Retinal pigment epithelial cell (primary cell): ENCODE measurements at regions not wholly inside any gene's neighbourhood (a gene's known extent, or its start where the extent isn't known, plus 50 kb on each side); places are given as distances from the start of the nearest gene placed in this dataset.

Experiments used
- DNase-seq: peaks from one replicate; pipeline ENCODE4 v3.0.0-alpha.2; 2010; ENCODE audit warnings: low read depth
- H3K4me3 ChIP-seq: 2 replicates; pipeline ENCODE4 v1.5.1; 2011; ENCODE audit warnings: mild to moderate bottlenecking, low read length, control low read depth, moderate library complexity
- TF ChIP-seq, protein P1 (sequence below): conservative IDR thresholded peaks from 2 replicates; pipeline ENCODE4 v1.5.1; 2011; ENCODE audit warnings: low read depth, low read length, control low read depth, inconsistent platforms

DNA sequence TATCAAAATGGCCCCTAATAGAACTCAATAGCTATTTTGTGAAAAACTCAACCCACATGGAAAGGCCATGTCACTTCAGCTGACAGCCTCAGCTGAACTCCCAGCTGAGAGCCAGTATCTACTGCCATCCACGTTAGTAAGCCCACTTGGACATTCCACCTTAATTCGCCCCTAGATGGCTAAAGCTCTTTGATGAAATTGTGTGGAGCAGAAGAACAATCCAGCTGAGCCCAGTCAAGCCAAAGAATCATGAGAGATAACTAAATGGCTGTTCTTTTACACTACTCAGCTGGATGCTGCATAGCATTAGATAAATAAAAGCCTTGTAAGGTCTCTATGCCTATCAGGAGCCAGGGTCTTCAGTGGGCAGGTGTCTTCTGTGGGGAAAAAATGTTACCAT, 396.8 kb downstream of the AASDHPPT start:
- TF ChIP-seq, protein P1, sequence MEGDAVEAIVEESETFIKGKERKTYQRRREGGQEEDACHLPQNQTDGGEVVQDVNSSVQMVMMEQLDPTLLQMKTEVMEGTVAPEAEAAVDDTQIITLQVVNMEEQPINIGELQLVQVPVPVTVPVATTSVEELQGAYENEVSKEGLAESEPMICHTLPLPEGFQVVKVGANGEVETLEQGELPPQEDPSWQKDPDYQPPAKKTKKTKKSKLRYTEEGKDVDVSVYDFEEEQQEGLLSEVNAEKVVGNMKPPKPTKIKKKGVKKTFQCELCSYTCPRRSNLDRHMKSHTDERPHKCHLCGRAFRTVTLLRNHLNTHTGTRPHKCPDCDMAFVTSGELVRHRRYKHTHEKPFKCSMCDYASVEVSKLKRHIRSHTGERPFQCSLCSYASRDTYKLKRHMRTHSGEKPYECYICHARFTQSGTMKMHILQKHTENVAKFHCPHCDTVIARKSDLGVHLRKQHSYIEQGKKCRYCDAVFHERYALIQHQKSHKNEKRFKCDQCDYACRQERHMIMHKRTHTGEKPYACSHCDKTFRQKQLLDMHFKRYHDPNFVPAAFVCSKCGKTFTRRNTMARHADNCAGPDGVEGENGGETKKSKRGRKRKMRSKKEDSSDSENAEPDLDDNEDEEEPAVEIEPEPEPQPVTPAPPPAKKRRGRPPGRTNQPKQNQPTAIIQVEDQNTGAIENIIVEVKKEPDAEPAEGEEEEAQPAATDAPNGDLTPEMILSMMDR, result no peak
- DNase-seq, result no peak
- no peak overlapping the region for H3K4me3 ChIP-seq

GRCh38 chr11:106475181-106475580, 397.7 kb downstream of the AASDHPPT start:
- H3K4me3 ChIP-seq, result no peak overlapping the region
- TF ChIP-seq, protein P1, result no peak
- no peak for DNase-seq

DNA sequence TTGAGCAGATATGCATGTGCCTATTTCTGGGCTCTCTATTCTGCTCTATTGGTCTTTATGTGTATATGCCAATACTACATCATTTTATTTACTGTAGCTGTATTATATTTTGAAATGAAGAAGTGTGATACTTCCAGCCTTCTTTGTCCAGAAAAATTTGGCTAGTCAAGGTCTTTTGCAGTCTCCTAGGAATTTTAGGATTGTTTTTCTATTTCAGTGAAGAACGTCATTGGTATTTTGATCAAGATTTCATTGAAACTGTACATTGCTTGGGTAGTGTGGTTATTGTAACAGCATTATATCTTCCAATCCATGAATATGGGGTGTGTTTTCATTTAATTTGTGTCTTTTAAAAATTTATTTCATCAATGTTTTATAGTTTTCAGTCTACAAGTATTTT, 400.3 kb downstream of the AASDHPPT start:
- no peak for DNase-seq
- no peak overlapping the region for H3K4me3 ChIP-seq
- TF ChIP-seq, protein P1, result no peak

DNA sequence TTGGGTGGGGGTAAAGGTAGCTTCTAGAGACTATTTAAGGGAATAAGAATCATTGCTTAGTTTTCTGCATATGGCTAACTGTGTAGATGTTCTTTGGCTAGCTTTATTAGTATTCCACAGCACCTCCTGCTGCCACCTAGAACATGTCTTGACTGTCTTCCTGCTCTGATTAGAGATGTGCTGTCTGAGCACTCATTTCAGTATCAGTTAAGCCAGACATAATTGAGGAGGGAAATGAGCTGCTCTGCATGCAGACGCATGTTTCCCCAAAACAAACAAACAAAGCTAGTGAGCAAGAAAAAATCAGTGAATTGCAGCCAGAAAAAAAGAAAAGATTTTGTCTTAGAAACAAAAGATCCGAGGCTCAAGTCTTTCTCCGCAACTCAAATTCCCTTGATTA, 402.2 kb downstream of the AASDHPPT start:
- TF ChIP-seq, protein P1, result no peak
- no peak overlapping the region for H3K4me3 ChIP-seq
- DNase-seq, result no peak

- no peak for DNase-seq
- no peak overlapping the region for H3K4me3 ChIP-seq
- TF ChIP-seq, protein P1, result no peak
Measured at GRCh38 chr11:106480581-106481190, 403.2 kb downstream of the AASDHPPT start.

- DNase-seq, result peak; percentile 68
- H3K4me3 ChIP-seq, result no peak overlapping the region
- TF ChIP-seq, protein P1, result no peak
Measured at GRCh38 chr11:106482917-106483785, 405.7 kb downstream of the AASDHPPT start.

DNA sequence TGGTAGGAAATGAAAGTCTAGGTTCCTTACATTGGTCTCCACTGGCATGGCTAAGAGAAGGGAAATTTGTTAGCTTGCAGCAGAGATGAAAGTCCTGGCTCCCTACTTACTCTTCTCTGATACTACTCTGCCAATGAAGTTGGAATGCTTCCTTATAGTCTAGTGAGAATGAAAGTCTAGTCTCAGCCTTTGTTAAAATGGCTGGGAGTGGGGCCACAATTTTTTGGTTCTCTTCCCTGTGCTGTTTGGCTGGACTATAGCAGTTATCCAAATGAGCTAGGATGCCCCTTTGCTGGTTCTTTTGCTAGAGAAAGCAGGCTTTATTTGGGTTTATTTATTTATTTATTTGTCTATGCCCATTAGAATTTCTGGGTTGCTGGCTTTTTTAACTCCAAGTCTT, 414.3 kb downstream of the AASDHPPT start:
- H3K4me3 ChIP-seq, result no peak overlapping the region
- no peak for DNase-seq
- TF ChIP-seq, protein P1, result no peak
